Astrocyte of the cerebellum (primary cell): ENCODE measurements at regions not wholly inside any gene's neighbourhood (a gene's known extent, or its start where the extent isn't known, plus 50 kb on each side); places are given as distances from the start of the nearest gene placed in this dataset.
"Not testable (repeated sequence)": the region's sequence is repeated elsewhere in the genome, so short reads cannot be mapped to it uniquely, and the experiment has no call there.

Experiments
- DNase-seq: peaks from one replicate; pipeline ENCODE4 v3.0.0-alpha.2; 2011; ENCODE audit warnings: low read depth
- H3K4me3 ChIP-seq: 2 replicates; pipeline ENCODE4 v1.5.1; 2011; ENCODE audit warnings: mild to moderate bottlenecking, low read depth, low read length, moderate library complexity
- CTCF ChIP-seq: IDR thresholded peaks from 2 replicates; pipeline ENCODE4 v1.5.1; 2012; ENCODE audit warnings: low read length, low read depth, moderate library complexity, mild to moderate bottlenecking; ENCODE audit errors: missing control alignments
- in situ Hi-C: cut with HindIII; loops from 2 replicates; pipeline ENCODE4 v1.10.0; 2017; ENCODE audit warnings: low sequenced_read_pairs

GRCh38 chr4:20065952-20066351, 185.8 kb upstream of the SLIT2 start:
- H3K4me3 ChIP-seq, result no peak overlapping the region
- no peak for TF ChIP-seq CTCF
- in situ Hi-C loops, result no loop called here
- no peak for DNase-seq

- DNase-seq, H3K4me3 ChIP-seq, in situ Hi-C loops: not testable (repeated sequence)
Observed at GRCh38 chr4:20062857-20063256, 188.8 kb upstream of the SLIT2 start.

GRCh38 chr4:20062054-20062453, 189.7 kb upstream of the SLIT2 start:
- in situ Hi-C loops, result no loop called here
- no peak for DNase-seq
- no peak overlapping the region for H3K4me3 ChIP-seq
- TF ChIP-seq CTCF, result no peak

- in situ Hi-C loops, result no loop called here
- H3K4me3 ChIP-seq, result no peak overlapping the region
- no peak for DNase-seq
- no peak for TF ChIP-seq CTCF
Observed at GRCh38 chr4:20050768-20051167, 200.9 kb upstream of the SLIT2 start.

GRCh38 chr4:20049889-20050288, 201.8 kb upstream of the SLIT2 start:
- no peak for TF ChIP-seq CTCF
- no peak for DNase-seq
- no peak overlapping the region for H3K4me3 ChIP-seq
- in situ Hi-C loops, result no loop called here

- no peak overlapping the region for H3K4me3 ChIP-seq
- no peak for DNase-seq
- in situ Hi-C loops, result no loop called here
- TF ChIP-seq CTCF, result no peak
Observed at GRCh38 chr4:20046931-20047677, 204.6 kb upstream of the SLIT2 start.

GRCh38 chr4:20046179-20046578, 205.5 kb upstream of the SLIT2 start:
- H3K4me3 ChIP-seq, result no peak overlapping the region
- in situ Hi-C loops, result no loop called here
- no peak for TF ChIP-seq CTCF
- no peak for DNase-seq
